Activated CD8-positive, alpha-beta memory T cell treated with anti-CD3 and anti-CD28 coated beads for 48 hours (primary cell): ENCODE measurements at regions not wholly inside any gene's neighbourhood (a gene's known extent, or its start where the extent isn't known, plus 50 kb on each side); places are given as distances from the start of the nearest gene placed in this dataset.
"Not testable (repeated sequence)": the region's sequence is repeated elsewhere in the genome, so short reads cannot be mapped to it uniquely, and the experiment has no call there.

ENCODE experiments used
- DNase-seq, 3 experiments: peaks; one replicate each; pipeline ENCODE4 v3.0.0-alpha.2; 2020; ENCODE audit warnings: low read depth in 2 of 3, low spot score in 2 of 3

DNA sequence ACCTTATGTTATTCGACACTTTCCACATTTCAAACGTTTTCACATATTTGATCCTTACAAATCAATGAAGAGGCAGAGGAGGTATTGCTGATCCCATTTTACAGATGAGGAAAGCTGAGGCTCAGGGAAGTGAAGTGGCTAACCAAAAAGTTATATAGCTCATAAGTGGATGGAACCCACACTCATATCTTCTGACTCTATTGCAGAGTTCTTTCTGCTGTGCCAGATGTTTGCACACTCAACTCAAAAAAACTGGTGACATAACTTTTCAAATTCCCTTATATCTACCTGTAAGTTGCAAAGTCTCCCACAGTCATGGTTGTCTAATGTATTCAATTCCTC lies 84.0 kb upstream of the SETMAR start:
- DNase-seq: no peak

DNA sequence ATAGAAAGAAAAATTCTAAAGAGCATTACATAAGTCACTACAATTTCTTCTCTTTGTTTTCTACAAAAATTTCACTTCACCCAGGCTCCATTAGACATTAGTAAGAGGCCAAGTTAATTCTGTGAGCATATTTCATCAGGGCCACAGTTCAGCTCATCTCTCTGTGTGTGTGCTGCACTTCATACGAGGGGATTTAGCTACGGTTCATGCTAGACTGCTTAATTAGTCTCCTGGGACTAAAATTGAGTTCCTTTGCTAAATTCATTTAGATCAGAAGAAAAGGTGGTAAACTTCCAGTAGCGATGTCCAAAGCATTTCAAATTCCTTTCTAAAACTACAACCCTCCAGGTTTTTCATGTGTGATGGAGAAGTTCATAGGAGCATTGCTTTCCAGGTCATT lies 83.1 kb upstream of the SETMAR start:
- no peak for DNase-seq

DNA sequence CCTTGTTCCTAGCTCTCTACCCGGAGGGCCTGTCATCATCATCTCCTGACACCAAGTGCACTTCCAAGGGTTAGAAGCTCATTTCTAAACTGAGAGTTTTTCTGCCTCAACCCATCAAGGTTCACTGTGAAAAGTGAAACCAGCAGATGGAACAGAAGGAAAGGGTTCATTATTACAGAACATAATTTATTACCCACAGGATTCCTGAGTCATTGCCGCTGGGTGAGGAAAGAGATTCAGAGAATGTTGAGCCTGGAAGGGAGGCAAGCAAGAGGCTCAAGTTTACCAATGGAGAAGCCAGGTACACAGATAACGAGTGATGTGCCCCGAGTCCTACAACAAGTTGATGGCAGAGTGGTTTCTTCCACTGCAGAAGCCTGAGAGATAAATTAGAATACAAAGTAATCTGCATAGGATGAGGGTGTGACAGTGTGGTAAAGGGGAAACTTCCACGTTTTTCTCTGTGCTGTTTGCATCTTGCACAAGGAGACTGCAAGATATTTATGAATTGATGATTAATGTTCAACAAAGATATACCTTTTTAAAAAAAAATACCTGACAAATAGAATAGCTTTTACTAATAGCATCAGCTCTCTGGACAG lies 80.5 kb upstream of the SETMAR start:
- no peak for DNase-seq

DNA sequence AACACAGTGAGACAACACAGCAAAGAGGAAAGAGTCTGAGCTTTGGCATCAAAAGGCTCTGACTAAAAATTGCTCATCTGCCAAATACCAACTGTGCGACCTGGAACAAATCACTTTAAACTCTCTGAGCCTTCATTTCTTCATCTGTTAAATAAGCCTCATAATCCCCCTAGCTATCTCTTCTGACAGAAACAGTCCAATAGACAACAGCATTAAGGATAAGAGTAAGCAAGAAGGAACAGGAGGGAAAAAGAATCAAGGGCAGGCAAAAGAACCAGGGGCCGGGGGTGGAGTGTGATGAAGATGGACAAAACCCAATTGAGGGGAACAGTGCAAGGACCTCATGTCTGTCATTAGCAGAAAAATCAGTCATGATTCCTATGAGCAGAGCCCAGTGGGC lies 79.4 kb upstream of the SETMAR start:
- no peak for DNase-seq

DNA sequence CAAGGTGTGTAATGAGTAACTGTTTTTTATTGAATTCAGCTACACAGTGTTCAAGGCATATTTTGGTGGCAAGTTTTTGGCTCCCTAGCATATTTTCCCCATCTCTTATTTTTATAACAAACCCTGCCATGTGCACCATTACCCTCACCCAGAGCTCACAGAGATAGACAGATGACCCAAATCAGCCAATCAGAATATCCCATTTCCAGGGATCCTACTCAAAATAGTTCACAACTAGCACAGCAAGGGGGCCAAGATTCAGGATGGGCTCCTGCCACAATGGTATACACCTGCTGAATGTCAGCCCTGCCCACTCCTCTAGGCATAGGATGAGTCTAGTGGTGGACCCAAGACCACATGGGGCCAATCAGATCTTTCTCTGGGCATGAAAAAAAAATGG lies 78.8 kb upstream of the SETMAR start:
- DNase-seq: no peak

DNA sequence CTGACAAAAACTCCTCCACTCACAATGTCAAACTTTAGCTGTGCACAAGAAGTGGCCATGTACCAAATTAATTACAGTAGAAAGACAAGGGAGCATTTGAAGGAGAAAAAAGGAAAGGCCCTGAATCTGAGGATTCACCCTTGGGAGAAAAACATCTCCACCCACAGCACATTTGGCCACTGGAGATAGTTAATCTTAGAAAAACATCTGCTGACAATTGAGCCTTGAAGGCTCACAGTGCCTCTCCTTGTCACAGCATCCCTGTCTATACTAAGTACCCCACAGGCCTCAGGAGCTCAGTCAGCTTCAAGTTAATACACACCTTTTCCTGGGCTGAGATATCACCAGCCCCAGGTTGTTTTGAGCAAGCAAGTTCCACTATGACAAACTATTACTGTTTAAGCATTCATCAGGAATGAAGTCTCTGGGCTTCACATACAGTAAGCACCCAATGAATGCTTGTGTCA lies 78.1 kb upstream of the SETMAR start:
- no peak for DNase-seq

DNA sequence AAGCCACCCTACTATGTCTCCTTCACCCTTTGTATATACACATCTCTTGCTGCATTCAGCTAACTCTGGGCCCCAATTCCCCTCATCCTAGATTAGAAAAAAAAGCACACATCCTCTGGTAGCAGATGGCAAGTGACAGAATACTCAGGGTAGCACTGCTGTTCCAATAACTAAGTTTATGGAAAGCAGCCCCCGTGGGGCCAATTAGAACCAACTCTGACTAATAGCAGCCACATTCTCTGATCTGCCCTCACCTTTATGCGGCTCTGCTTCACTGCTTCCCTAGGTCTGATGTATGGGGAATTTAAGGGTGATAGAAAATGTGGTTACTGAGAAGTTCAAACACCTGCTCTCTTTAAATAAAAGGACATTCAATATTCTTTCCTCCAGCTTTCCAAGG lies 74.9 kb upstream of the SETMAR start:
- DNase-seq: no peak

DNA sequence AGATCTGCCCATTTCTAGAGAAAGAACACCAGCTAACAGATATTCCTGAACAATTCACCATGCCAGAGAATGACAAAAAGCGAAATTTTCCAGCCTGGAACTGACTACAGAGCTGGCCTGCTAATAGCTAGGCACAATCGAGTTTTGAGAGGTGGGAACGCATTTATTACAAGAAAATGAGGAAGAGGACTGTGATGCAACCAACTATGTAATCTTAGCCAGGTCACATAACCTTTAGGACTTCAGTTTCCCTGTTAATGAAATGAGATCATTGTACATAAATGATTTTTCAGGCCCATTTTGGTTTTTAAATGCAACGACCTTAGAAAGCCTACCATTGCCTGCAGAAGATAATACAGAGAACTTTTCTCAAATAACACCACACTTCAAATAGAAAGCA lies 72.1 kb upstream of the SETMAR start:
- DNase-seq: no peak

DNA sequence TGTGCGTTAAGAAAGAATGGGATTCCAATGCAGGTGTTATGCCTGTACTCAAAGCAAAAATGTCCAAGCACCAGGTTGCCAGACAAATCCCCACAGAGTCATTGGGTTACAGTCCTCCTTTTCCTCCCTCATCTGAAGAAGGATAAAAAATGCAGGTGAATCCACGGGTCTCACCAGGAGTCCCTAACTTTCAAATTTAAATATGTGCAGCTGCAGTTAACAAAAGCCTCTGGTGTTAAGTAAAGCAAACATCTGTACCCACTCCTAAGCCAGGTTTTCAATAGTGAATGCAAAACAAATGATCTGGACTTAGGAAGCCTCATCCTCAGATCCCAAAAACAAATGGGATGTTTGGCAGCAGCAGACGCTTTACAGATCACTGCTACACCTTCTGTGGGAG lies 70.4 kb upstream of the SETMAR start:
- no peak for DNase-seq

DNA sequence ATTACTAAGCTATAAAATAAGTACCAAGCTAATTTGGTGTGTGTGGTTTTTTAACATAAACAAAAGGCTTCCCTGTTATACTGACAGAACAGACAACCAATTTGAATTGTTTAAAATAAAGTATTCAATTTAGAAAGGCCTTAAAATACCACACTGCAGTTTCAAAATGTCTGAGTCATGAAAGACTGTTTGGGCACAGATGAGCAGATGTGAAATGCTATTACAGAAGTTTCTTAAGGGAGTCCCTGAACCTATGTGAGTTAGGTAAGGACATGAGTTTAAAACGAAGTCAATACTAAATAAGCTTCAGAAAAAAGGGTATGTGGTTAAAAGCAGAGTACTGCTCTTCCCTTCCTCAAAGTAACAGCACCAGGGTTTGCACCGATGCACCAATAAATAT lies 69.7 kb upstream of the SETMAR start:
- DNase-seq: no peak

DNA sequence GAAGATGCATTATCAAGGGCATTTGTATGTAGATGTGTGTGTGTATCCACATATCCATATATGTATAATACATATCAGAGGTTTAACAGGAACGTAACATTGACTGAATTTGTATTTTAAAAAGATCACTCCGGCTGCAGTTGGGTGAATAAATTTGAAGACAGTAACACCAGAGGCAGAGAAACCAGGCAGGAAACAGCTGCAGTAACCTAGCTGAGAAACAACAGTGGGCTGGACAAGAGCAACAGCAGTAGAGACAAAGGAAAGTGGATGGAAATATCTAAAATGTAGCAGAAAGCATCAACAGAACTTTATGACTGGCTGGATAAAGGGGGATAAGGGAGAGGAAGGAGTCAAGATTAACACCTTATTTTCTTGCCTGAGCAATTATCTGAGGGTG lies 68.3 kb upstream of the SETMAR start:
- no peak for DNase-seq

DNA sequence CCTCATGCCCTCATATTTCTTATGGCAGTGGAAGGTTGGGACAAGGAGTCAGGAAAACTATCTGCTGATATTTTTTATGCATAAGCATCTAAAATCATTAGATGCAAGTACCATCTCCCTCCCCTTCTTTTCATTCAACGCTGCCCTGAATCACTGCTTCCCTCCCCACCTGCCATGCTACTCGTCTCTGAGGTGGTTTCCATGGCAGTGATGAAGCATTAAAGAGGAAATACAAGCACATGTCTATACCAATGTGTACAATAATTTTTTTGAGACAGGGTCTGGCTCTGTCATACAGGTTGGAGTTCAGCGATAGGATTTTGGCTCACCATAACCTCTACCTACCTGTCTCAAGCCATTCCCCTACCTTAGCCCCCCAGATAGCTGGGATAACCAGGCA lies 67.5 kb upstream of the SETMAR start:
- DNase-seq: no peak

DNA sequence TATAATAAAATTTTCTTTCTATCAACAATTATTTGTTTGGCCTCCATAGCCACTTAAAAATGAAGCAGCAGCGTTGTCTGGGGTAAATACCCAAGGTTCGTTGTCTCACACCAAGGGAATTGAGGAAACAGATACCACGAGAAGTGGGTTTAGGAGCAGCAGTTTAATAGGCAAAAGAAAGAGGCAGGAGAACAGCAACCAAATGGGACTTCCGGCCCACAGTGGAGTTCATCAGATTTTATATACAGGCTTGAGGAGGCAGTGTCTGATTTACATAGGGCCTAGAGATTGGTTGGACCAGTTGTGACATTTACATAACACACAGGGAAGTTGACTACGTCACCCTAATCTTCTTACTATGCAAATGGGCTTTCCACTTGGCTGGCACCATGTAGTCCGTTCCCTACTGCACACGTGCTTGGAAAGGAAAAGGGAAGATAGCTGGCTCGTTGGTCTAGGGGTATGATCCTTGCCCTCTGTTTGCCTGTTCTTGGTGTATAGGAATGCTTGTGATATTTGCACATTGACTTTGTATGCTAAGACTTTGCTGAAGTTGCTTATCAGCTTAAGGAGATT lies 61.5 kb upstream of the SETMAR start:
- DNase-seq: no peak

DNA sequence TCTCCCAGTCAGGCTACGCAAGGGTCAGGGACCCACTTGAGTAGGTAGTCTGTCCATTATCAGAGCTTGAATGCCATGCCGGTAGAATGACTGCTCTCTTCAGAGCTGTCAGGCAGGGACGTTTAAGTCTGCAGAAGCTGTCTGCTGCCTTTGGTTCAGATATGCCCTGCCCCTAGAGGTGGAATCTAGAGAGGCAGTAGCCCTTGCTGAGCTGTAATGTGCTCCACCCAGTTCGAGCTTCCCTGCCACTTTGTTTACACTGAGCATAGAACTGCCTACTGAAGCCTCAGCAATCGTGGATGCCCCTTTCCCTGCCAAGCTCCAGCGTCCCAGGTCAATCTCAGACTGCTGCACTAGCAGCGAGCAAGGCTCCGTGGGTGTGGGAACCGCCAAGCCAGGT lies 57.5 kb upstream of the SETMAR start:
- no peak for DNase-seq

DNA sequence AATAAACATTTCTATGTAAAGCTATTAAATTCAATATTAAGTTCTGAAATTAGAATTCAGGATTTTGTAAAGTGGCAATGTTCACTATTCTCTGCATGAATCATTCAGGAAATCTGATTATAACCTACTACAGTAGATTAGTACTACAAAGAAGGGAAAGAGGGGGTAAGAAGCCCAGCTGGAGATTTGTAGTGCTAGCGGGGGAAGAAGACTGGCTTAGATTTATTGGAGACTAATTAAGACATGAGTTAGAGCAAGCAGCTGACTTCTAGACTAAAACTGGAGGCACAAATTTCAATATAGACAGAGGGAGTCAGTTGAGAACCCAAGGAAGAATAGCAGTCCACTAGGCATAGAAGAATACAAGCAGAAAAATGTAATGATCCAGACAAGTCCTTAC lies 55.8 kb upstream of the SETMAR start:
- no peak for DNase-seq

DNA sequence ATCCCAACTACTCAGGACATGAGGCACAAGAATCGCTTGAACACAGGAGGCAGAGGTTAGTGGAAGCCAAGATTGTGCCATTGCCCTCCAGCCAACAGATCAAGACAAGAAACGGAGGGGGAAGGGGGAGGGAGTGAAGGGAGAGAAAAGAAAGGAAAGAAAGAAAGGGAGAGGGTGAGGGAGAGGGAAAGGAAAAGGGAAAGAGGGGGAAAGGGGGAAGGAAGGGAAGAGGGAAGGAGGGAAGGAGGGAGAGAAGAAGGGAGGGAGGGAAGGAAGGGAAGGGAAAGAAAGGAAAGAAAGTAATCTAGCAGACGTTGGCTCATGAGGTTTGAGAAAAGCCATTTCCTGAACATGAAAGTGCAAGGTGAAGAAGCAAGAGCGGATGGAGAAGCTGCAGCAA lies 53.1 kb upstream of the SETMAR start:
- DNase-seq: no peak

DNA sequence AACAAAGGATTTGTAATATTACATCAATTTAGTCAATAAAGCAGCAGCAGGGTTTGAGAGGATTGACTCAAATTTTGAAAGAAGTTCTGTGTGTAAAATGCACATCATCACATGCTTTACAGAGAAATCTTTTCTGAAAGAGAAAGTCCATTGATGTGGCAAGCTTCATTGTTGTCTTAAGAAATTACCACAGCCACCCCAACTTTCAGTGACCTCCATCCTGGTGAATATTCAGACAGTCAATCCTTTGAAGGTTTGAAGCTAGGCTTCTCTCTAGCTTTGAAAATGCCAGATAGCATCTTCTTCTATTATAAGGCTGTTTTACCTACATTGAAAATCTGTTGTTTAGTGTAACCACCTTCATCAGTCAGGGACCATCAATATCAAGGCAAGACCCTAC lies 51.8 kb upstream of the SETMAR start:
- no peak for DNase-seq

DNA sequence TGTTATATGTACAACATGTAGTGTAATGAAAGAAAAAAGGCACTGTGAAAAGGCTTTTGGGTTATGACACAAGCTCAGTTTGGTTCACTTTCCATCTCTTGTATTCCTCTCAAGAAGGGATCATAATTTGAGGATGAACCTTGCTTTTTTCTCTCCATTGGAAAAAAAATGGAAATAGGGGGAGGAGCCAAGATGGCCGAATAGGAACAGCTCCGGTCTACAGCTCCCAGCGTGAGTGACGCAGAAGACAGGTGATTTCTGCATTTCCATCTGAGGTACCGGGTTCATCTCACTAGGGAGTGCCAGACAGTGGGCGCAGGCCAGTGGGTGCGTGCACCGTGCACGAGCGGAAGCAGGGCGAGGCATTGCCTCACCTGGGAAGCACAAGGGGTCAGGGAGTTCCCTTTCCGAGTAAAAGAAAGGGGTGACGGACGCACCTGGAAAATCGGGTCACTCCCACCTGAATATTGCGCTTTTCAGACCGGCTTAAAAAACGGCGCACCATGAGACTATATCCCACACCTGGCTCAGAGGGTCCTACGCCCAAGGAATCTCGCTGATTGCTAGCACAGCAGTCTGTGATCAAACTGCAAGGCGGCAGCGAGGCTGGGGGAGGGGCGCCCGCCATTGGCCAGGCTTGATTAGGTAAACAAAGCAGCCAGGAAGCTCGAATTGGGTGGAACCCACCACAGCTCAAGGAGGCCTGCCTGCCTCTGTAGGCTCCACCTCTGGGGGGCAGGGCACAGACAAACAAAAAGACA lies 49.9 kb upstream of the SETMAR start:
- DNase-seq: not testable (repeated sequence)
